ENCODE measurements at regions not wholly inside any gene's neighbourhood (a gene's known extent, or its start where the extent isn't known, plus 50 kb on each side); places are given as distances from the start of the nearest gene placed in this dataset.
"Not testable (repeated sequence)": the region's sequence is repeated elsewhere in the genome, so short reads cannot be mapped to it uniquely, and the experiment has no call there.

DNA sequence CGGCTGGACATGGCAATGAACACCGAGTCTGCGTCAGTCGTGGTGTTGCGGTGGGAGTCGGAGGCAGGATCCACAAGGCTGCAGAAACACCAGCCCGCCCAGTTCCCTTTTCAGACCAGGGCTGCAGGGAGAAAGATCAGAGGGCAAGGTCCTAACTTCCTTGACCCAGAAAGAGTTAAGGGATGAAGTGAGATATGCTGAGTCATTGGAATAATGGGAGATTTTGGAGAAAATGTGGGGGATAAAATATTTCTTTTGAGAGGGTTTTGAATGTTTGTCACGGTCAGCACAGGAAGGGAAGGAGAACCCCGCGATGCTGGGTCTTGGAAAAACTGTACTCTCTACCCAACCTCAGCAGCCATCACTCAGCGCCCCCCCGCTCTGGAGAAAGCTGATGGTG lies 416.0 kb downstream of the ICE1 start:
- DNase-seq: no peak

DNA sequence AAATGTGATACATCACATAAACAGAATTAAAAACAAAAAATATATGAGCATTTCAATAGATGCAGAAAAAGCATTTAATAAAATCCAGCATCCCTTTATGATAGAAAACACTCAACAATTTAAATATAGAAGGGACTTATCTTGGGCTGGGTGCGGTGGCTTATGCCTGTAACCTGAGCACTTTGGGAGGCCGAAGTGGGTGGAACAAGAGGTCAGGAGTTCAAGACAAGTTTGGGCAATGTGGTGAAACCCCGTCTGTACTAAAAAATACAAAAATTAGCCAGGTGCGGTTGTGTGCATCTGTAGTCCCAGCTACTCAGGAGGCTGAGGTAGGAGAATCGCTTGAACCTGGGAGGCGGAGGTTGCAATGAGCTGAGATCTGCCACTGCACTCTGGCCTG lies 409.1 kb downstream of the ICE1 start:
- not testable (repeated sequence) for DNase-seq

DNA sequence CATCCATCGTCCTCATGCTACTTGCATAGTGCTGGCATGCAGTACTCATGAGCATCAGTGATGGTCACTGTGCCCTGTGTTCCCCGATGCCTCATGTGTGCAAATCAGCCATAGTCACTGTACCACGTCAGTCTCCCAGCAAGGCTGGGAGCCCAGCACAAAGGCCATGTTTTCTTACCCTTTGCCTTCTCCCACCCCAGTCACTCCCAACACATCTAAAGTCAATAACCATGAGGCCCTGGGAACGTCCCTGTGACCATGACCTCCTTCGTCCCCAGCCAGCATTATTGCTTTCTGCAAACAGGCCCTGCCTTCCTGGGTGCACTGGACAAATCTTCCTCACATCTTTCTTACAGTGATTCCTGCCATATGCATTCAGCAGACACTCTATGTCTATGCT lies 406.1 kb downstream of the ICE1 start:
- no peak for DNase-seq

DNA sequence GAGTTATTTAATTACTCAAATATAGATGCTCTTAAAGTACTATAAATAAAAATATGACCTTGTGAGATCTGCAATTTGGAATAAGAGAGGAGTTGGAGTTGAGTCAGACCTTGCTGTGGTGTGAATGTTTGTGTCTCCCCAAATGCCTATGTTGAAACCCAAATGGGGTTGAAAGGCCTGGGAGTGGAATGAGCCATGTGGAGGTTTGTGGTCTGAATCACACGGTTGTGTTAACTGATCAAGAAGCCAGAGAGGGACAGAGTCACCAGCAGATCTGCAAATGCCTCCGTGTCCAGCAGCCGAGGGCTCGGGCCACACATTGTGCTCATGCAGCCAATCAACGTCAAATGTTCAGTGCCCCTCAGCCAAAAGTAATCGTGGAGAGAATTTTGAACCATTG lies 404.4 kb downstream of the ICE1 start:
- DNase-seq: no peak

DNA sequence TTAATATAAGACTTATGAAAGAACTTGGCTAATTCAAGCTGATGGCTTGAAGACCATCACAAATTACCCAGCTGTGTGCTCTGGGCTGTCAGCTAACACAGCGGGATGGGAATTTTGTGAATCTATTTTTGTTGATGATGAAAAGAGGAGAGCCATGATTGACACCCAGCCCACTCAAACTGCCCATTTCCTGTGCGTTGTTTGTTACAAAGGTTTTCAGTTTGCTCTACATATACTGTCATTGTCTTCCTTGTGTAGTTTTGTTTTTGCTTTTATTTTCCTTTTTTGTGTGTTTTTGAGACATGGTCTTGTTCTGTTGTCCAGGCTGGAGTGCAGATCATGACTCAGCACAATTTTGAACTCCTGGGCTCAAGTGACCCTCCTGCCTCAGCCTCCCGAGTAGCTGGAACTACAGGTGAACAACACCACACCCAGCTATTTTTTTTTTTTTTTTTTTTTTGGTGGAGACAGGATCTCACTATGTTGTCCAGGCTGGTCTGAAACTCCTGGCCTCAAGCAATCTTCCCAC lies 400.3 kb downstream of the ICE1 start:
- no peak for DNase-seq

DNA sequence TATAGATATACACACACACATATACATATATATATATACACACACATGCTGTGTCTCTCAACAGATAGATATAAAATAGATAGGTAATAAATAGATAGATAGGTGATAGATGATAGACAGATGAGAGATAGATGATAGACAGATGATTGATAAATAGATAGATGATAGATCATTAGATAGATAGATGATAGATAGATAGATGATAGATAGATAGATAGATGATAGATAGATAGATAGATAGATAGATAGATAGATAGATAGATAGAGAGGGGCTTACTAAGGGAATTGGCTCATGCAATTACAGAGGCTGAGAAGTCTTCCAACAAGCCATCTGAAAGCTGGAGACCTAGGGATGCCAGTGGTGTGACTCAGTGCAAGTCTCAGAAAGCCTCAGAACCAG lies 394.5 kb downstream of the ICE1 start:
- DNase-seq: no peak

DNA sequence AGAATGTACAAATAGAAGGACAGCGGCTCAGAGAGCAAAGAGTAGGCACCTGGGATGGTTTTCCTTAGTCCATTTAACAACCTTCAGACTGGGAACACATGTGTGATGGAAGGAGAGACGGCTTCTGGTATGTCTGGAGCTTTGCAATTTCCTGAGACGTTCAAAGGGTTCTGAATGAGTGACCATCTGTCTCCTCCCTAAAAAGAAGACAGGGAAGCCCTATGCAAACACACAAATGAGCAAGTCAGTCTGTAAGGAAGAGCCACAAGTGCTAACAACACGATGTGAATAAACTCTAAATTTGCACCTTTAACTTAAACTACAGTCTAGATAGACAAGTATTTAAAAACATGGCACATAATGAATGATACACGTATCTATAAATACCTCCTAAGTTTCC lies 391.0 kb downstream of the ICE1 start:
- no peak for DNase-seq

DNA sequence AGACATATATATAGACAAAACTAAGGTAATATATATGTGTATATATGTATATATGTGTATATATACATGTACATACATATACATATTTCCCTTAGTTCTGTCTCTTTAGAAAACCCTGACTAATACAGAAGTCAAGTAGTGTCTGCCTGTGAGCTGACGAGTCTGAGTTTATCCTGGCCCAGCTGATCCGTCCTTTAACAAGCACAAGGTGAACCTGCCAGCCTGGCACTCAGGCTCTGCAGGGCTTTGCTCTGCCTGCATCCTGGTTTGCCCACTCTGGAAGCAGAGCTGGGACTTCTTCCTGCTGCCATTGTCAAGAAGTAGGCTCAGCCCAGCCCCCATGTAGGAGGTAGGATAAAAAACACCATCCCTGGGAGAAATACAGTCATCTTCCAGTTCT lies 388.0 kb downstream of the ICE1 start:
- no peak for DNase-seq

DNA sequence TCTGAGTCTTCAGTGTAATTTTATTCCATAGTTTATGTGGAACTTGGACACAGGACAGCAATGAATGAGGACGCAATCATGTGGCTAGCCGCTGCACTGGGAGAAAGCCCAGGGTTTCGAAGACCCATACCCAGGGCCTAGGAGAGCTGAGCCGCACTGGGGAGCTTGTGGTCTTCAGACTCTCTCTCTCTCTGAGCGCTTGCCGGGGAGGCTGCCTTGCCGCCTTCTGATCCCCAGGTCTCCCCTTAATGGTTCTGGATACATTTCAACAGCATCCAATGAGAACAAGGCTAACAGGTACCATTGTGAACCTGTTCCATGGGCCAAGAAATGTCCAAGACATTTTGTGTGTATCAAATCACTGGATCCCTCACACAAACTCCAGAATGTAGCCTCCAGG lies 383.4 kb downstream of the ICE1 start:
- DNase-seq: no peak

DNA sequence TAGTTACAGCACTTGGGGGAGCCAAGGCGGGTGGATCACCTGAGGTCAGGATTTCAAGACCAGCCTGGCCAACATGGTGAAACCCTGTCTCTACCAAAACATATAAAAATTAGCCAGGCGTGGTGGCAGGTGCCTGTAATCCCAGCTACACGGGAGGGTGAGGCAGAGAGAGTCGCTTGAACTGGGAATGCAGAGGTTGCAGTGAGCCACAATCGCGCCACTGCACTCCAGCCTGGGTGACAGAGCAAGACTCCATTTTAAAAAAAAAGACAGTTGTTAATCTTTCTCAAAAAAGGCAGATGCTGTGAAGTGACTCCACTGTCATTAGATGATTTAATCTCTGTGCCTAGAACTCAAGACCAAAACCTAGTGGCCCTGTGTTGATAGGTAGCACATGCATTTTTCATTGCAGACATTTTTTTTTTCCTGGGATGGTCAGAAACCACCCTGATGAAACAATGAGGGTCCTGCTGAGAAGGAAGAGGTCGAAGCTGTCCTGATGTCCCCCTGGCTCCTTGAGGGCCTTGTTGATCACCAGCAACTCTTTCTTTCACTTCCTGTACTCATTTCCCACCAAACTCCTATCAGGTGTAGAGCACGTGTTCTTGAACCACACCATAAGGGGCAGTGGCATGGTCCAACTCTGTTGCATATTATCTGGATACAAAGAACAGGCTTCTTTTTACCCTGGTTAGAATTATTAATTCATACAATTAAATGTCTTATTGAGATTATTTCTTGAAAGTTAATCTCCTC lies 382.2 kb downstream of the ICE1 start:
- no peak for DNase-seq

DNA sequence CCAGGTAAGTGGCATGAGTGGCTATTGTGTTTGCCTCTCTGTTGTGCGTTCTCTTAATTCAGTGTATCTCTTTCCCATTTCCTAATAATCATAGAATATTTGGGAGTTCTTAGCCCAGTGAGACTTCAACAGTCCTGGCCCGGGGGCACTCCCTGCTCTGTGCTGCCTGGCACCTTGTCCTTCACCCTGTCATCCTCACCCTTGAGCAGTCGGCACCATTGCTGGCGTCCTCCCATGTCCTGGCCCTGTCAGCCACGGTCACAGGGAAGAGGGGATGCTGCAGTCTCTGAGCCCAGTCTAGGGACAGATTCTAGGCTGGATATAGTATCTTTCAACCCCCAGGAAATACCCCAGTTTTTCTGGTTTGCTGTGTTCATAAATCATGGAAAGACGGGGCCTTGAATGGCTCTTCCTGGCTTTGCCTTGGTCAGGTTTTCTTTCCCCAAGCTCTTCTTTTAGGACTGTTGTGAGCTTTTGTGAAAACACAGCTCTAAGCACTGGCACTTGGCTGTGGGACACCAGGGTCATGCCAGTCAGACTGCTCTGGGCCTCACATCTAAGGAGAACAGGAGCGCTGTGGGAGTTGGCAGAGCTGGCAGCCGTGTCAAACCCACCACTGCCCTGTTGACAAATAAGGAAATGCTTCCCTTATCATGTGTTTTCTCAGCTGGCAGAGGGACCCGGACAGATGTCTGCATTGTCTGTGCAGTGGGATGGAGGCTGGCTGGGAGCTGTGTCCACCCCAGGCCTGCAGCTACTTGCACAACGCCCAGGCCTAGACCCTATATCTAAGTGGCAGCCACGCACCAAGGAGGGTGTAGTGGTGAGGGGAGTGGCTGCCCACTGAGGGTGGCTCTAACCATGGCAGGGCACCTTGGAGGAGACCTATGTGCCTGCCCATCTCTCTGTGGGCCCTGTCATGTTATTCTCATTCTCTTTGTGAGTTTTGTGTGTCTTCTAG lies 378.6 kb downstream of the ICE1 start:
- DNase-seq: no peak

DNA sequence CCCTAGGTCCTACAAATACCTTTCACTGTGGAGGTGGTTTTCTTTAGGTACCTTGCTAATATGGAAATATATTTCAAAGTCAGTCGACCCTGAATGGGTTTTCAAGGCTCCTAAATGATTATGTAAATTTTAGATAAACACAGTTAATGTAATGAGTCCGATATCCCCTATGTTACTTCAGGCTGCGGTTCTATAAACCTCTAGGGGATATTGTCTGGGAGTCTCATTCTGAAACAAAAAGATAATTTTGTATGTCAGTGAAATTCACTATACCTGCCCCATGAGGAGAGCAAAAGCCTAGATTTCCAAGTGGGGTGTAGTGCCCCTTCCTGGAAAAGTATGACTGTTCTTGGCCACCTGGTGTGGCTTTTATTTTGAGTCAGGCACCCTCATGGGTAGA lies 377.3 kb downstream of the ICE1 start:
- no peak for DNase-seq

DNA sequence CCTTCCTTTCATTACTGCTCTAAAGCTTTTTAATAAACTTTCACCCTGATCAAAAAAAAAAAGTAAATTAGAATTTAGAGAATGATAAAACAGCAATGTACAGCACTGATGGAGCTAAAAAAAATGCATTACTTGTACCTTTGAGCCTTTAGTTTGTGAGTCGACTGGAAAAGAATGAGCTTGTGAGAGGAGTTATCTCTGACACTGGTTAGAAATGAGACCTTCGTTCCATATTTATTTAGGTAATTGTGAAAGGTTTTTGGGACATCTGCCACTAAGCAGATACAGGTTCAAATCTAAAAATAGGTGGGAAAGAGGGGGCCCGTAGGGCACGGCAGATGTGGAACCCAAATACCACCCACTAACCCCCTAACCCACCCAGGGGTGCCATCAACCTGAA lies 376.8 kb downstream of the ICE1 start:
- DNase-seq: no peak

DNA sequence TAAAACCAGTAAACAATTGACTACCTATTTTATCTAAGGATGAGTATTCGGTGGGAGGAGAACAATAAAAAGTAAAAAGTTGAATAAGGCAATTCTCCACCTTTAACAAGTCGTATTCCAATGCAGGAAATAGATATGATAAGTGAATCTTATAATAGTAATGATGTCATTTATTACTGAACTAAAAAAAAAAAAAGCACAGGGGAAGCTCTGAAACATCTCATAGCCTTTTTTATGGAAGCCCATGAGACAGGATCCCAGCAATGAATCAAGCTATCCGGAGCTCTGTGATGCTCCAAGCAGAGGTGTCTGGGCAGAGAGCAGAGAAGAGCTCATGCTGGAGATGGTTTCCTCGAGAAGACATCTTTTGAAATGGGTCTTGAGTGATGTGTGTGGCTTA lies 376.0 kb downstream of the ICE1 start:
- no peak for DNase-seq

DNA sequence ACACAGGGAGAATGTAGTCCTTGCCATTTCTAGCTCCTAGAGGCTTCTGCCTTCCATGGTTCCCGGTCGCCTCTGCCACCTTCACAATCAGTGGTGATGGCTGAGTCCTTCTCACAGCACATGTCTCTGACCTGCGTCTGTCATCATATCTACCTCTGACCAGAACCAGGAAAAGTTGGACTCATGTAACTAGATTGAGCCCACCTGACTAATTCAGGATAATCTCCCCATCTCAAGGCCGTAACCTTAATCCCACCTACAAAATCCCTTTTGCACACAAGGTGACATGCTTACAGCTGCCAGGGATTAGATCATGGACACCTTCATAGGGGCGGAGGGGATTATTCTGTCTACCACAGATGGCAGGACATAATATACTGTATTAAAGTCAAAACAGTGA lies 375.6 kb downstream of the ICE1 start:
- no peak for DNase-seq

DNA sequence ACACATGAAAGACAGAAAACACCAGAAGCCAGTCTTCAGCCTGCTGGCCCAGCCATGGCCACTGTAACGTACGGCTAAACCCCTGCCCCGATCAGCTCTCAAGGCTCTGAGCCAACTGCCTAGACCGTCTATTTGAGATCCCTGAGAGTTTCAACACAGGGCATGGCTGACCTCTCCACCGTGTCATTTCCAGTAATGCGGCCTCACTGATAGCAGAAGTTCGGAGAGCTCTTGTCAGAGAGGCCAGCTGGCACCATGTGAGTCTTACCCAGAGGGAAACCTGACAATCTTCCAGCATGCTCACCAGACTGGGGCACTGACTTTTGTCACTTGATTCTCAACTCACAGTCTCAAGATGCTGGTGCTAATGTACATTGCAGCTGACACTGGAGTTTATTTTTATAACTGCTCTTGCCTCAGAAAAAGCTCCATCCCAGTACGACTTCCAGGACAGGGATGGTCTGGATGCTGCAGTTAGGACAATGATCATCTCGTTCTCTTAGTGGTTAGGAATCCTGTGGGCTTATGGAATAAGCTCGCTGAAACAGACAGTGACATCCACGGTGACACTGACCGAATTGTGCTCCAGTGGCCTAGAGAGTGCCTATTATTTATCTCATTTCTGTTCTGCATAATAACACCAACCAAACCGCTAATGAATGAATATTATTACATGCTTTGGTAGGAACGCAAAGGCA lies 372.7 kb downstream of the ICE1 start:
- DNase-seq: no peak

DNA sequence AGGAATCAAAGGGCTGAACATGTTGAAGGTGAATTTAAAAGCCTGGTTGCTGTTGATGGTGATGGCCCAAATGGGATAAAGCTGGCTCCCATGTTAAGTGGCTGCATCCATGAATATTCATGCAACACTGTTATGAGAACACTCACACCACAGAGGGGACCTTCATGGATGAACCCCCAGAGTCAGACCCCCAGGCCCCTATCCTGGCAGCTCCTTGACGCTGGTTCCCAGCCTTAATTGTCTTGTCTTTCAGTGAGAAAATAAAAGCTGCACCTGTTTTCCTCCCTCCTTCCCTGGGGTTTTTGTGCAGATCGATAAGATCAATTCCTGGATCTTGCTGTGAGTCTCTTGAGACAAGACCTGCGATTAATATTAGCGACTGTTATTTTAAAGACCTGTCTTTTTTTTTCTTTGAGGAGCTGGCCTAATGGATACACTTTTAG lies 371.7 kb downstream of the ICE1 start:
- DNase-seq: no peak

DNA sequence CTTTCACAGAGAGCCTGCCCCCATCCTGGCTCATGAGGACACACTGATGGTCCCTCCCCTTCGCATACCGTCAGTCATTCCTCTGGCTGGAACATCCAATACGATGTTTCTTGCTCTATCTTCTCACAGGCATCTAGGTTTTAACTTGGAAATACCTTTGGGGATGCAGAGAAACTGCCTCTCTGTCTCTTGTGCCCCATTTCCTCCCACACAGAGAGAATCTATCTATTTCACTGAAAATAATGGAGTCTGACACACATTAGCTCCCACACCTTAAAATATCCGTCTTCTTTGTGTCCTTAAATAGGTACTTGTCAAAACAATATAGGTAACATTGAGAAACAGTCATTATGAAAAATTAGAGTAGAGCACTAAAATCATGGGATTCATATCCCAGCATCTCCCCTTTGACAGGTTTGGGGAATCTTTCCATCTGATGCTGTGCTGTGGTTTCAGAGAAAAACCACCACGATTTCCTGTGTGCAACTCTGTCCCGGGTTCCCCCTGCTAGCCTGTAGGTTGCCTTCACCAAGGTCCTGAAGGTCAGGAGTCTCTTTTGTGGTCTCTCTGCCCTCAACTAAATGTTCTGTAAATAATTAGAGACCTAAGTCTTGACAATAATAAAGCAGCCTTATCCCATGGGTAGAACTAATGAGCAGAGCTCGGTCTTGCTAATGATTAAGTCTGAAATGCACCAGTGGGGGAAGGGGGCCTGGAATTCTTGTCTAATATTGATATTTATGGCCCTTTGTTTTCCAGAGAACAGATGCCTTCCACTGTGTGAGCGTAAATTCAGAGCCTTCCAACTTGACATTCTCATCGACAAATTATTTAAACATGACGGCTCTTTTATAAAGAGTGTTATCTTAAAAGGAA lies 371.0 kb downstream of the ICE1 start:
- DNase-seq: no peak

DNA sequence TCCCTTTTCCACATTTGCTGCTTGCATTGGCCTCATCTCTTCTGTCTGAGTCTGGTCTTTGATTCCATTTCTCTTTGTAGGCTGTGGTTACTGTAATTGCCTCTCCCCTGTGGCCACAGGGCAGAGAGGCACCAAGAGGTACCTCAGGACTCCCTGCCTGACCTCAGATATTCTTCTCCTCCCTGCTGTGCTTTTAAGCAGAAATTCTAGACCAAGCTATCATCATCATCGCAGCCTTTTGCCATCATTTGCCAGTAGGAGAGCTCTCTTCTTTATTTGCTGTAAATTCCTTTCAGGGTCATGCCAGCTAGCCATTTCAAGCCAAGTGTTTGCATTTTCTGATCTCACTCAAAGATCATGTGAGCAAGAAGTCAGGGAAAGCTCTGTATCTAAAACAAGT lies 369.6 kb downstream of the ICE1 start:
- no peak for DNase-seq

DNA sequence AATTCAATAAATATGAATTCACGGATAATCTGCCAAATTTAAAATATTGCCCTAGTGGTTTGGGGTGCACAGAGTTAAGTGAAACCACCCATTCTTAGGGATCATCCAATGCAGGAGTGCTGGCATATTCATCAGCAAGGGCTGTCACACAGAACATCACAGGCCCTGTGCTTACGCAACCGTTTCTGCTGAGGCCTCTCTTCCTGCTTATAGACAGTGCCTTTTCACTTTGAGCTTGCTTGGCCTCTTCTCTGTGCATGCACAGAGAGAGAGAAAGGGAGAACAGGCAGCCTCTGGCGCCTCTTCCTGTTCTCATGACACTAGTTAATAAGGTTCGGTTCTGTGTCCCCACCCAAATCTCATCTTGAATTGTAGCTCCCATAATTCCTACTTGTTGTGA lies 366.3 kb downstream of the ICE1 start:
- no peak for DNase-seq

DNA sequence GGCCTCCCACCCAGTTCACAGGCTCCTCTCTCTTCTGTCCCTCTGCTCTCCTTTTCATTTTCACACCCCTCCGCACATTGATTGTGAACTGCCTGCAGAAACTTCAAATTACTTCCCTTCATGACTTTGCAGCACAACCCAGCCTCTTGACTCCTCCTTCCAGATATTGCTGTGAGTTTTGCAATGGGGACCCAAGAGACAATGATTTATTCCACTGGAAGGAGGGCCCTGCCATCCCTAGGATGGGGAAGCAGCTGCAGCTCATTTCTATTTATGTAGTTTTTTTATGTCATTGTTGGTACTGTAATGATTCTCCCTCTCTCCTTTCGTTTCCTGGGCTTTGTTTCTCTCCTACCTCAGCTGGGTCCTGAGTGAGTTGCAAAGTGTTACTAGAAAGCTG lies 364.9 kb downstream of the ICE1 start:
- DNase-seq: no peak

DNA sequence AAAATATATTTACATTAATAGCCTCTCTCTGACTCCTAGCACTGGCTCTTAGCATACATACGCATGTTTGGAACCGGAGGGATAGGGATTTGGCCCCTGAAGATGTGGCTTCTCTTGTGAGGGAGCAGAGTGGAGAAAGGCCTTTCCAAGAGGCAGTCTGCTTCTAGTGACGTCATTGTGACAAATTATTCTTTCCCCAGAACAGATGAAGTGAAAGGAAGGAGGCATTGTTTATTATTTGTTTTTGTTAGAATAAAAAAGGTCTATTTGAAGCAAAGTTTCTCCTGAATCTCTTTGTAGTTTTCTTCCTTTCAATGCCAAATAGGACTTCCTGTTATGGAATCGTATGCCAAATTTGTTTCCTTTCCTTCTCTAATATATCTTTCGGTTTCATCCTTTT lies 361.6 kb downstream of the ICE1 start:
- DNase-seq: no peak

Data from Kasumi-1 (cell line).